ENCODE measurements at regions not wholly inside any gene's neighbourhood (a gene's known extent, or its start where the extent isn't known, plus 50 kb on each side); places are given as distances from the start of the nearest gene placed in this dataset.

DNA sequence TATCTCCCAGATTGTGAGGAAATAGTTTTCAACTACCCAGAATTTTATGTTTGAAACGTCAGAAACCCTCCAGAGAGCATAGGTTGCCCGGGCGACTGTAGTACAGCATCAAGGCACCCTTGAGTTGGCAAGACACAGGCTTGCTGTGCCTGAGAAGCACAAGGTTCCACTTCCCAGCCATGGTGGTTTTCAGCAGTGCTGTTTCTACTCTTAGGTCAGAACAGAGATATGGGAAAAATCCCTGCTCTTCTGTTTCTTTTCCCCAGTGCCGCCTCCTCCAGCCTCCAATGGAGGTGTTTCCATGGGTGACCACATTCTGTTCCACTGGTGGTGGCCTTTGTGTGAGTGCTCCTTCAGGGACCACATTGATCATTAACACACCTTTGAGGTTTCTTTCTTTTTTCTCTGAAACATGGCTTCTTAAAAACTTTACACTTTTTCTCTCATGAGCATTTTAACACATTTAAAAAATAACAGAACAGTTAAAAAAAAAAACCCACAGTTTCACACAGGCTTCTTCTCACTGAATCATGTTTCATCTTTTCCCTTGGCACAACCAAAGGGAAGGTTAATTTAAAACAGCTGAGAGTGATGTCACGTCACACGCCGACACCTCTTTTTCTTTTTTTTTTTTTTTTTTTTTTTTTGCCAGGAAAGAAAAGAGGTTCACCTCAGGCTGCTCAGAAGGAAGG lies 229.3 kb upstream of the HDAC4 start:
- dilution Hi-C loops (cut with MboI; ENCODE audit: extremely low pct_ligation_motif_present, low sequenced_read_pairs) (no loop called here), intact Hi-C loops (cut with micrococcal nuclease) (no loop called here)
- H3K27ac ChIP-seq (ENCODE audit: insufficient read depth, low read depth, low read length), result no peak overlapping the region
- no peak overlapping the region for H2AFZ ChIP-seq (ENCODE audit: low read depth, low read length)
- FAIRE-seq, result no peak
- H3K4me1 ChIP-seq (ENCODE audit: control insufficient read depth, extremely low read depth, insufficient read depth, low read length), result no peaks in the 10 kb centered on the region
- H3K27me3 ChIP-seq (ENCODE audit: control insufficient read depth in 2 of 2, insufficient read depth in 2 of 2, low read length in 2 of 2), result no peaks in the 10 kb centered on the region
- CTCF ChIA-PET, result no interaction called here
- TF ChIP-seq JUN (IDR thresholded peaks at IDR 0.05; ENCODE audit: borderline replicate concordance, insufficient read depth, insufficient read length, low read depth) (no peak), GATA2 (IDR thresholded peaks at IDR 0.05; ENCODE audit: insufficient read depth, insufficient read length, low read depth, low read length) (no peak), POLR2A (IDR thresholded peaks at IDR 0.05; ENCODE audit: low read depth, low read length) (no peak), POLR2AphosphoS5 (IDR thresholded peaks at IDR 0.05; ENCODE audit: insufficient read depth, low read depth, low read length) (no peak), MYC (IDR thresholded peaks at IDR 0.05; ENCODE audit: low read depth, low read length) (no peak), EZH2 (IDR thresholded peaks at IDR 0.05; ENCODE audit: borderline replicate concordance, low read depth, low read length, severe bottlenecking) (no peak), FOS (IDR thresholded peaks at IDR 0.05; ENCODE audit: borderline replicate concordance, insufficient read depth, low read length) (no peak)
- TF ChIP-seq, protein P1, sequence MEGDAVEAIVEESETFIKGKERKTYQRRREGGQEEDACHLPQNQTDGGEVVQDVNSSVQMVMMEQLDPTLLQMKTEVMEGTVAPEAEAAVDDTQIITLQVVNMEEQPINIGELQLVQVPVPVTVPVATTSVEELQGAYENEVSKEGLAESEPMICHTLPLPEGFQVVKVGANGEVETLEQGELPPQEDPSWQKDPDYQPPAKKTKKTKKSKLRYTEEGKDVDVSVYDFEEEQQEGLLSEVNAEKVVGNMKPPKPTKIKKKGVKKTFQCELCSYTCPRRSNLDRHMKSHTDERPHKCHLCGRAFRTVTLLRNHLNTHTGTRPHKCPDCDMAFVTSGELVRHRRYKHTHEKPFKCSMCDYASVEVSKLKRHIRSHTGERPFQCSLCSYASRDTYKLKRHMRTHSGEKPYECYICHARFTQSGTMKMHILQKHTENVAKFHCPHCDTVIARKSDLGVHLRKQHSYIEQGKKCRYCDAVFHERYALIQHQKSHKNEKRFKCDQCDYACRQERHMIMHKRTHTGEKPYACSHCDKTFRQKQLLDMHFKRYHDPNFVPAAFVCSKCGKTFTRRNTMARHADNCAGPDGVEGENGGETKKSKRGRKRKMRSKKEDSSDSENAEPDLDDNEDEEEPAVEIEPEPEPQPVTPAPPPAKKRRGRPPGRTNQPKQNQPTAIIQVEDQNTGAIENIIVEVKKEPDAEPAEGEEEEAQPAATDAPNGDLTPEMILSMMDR (IDR thresholded peaks at IDR 0.05; ENCODE audit: extremely low read depth in 1 of 2, insufficient read depth in 1 of 2, low read depth in 1 of 2, low read length in 2 of 2), result no peak
- TF ChIP-seq, protein P2, sequence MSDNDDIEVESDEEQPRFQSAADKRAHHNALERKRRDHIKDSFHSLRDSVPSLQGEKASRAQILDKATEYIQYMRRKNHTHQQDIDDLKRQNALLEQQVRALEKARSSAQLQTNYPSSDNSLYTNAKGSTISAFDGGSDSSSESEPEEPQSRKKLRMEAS (IDR thresholded peaks at IDR 0.05; ENCODE audit: insufficient read depth, insufficient read length), result no peak
- no peaks in the 10 kb centered on the region for H3K79me2 ChIP-seq (ENCODE audit: control insufficient read depth, insufficient read depth, low read length)
- H4K20me1 ChIP-seq (replicated peaks; ENCODE audit: control insufficient read depth, extremely low read depth, insufficient read depth, low read length), result no peaks in the 10 kb centered on the region
- no TSS peak for BruUV-seq (replicated peaks)
- H3K4me2 ChIP-seq (ENCODE audit: insufficient read depth, low read length), result no peak overlapping the region
- H3K36me3 ChIP-seq (ENCODE audit: control insufficient read depth in 2 of 2, extremely low read depth in 1 of 2, insufficient read depth in 2 of 2, low read length in 2 of 2), result no peaks in the 10 kb centered on the region
- no peak overlapping the region for H3K4me3 ChIP-seq (replicated peaks in 1 of 3; ENCODE audit: insufficient read depth in 1 of 3, low read depth in 1 of 3, low read length in 3 of 3)
- H3K9me1 ChIP-seq (replicated peaks; ENCODE audit: control insufficient read depth, extremely low read depth, insufficient read depth, low read length), result no peaks in the 10 kb centered on the region
- POLR2A ChIA-PET, result no interaction called here
- no peak overlapping the region for H3K9ac ChIP-seq (replicated peaks; ENCODE audit: extremely low read depth, insufficient read depth, low read length)
- peaks cover 5% of the 10 kb centered on the region for H3K9me3 ChIP-seq (replicated peaks; ENCODE audit: control insufficient read depth, insufficient read depth, low read length)
- DNase-seq (ENCODE audit: low read depth, low spot score), result no peak
